ENCODE measurements at regions not wholly inside any gene's neighbourhood (a gene's known extent, or its start where the extent isn't known, plus 50 kb on each side); places are given as distances from the start of the nearest gene placed in this dataset.
"Not testable (repeated sequence)": the region's sequence is repeated elsewhere in the genome, so short reads cannot be mapped to it uniquely, and the experiment has no call there.

DNA sequence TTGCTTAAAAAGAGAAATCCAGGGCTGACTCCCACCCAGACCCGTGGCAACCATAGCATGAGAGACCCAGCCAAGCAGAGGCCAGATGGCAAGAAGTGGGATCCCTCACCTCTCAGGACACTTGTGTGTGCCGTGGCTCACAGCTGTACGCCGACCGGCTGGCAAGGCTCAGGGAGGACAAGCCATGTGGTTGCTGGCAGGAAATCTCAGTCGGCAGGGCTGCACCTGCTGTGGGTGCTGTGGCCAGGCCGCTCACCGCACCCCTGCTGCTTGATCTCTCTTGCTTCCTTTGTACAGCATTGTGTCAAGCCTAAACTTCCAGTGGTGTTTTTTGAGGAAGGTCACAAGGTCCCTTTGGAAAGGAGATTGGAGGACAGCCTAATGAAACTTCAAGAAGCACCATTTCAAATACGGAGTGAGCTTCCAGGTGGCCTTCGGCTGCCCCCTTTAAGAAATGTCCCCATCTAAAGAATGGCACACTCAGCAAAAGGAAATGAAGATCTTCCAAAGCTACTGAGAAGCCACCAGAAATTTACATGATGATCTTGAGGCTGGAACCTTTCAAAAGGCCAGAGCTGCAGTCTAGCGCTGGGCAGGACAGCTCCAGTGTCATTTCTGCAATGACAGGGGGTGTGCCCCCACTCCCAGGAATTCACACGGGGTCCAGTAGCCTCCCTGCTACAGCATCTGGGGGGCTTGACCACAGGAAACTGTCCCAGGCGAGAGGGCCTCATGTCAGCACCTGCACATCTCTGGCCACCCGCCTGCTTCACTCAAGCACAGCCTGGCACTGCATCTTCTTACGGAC lies 409.0 kb upstream of the MGMT start:
- Histone ChIP-seq H3K9me3 (ENCODE audit: control insufficient read depth in 2 of 2, insufficient read depth in 1 of 2, low read depth in 1 of 2, low read length in 1 of 2) (peaks cover 0 to 8% of the 10 kb centered on the region in 2 donors), H3K27me3 (ENCODE audit: control insufficient read depth in 1 of 2, insufficient read depth in 2 of 2, low read length in 2 of 2) (no peaks in the 10 kb centered on the region), H3K4me3 (ENCODE audit: low read depth in 1 of 2, low read length in 2 of 2) (no peak overlapping the region), H3K4me1 (ENCODE audit: control insufficient read depth in 2 of 2, insufficient read depth in 2 of 2, low read length in 1 of 2) (no peaks in the 10 kb centered on the region), H3K27ac (ENCODE audit: low read depth in 2 of 2, low read length in 1 of 2) (no peak overlapping the region), H3K36me3 (ENCODE audit: control insufficient read depth in 2 of 2, insufficient read depth in 2 of 2, low read length in 1 of 2) (peaks cover 0 to 2% of the 10 kb centered on the region in 2 donors)
- 64 to 76% methylated on average over 15 of the region's 15 CpGs for WGBS, 2 donors

DNA sequence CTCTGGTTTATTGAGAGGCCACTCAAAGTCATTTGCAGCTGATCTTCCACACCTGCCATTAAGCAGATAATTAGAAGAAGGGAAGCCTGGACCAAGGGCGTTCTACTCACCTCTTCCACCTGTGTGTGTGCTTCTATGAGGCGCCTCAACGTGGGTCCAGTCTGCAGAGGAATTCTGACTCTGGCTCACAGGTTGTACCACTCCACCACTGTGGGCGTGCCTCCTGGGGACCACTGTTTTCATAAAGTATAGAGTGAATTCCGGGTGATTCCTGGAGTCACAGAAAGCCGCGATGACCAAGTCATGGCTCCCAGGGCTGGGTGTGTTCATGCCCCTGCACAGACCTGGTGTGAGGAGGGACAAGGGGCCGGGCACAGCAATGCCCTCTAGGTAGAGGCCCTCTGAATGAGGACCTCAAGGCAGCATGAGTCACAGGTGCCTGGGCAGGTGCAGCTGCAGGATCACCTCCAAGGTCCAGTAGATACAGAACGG lies 408.3 kb upstream of the MGMT start:
- no peaks in the 10 kb centered on the region for H3K4me1 ChIP-seq (ENCODE audit: control insufficient read depth in 2 of 2, insufficient read depth in 2 of 2, low read length in 1 of 2)
- no peak overlapping the region for H3K4me3 ChIP-seq (ENCODE audit: low read depth in 1 of 2, low read length in 2 of 2)
- no peaks in the 10 kb centered on the region for H3K27me3 ChIP-seq (ENCODE audit: control insufficient read depth in 1 of 2, insufficient read depth in 2 of 2, low read length in 2 of 2)
- 83 to 87% methylated on average over 9 of the region's 9 CpGs for WGBS, 2 donors
- peaks cover 0 to 8% of the 10 kb centered on the region in 2 donors for H3K9me3 ChIP-seq (ENCODE audit: control insufficient read depth in 2 of 2, insufficient read depth in 1 of 2, low read depth in 1 of 2, low read length in 1 of 2)
- H3K27ac ChIP-seq (ENCODE audit: low read depth in 2 of 2, low read length in 1 of 2): no peak overlapping the region
- H3K36me3 ChIP-seq (ENCODE audit: control insufficient read depth in 2 of 2, insufficient read depth in 2 of 2, low read length in 1 of 2): peaks cover 0 to 2% of the 10 kb centered on the region in 2 donors

DNA sequence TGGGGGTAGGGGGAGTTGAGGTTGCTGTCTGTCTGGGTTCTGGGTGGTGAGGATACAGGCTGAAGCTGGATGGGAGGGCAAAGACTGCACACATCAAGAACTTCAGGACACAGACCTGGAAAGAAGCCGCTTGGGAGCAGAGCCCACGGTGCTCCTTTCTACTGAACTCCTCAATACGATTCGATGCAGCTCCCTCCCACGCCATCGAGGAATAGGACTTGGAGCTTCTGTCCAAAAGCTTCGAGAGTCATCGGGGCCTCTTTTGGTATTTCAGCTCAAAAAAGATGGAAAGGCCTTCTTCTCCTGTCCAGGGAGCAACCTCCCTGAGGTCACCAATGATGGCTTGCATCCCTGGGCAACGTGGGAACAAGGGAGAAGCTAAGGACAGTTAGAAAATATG lies 407.1 kb upstream of the MGMT start:
- no peak overlapping the region for H3K4me3 ChIP-seq (ENCODE audit: low read depth in 1 of 2, low read length in 2 of 2)
- H3K9me3 ChIP-seq (ENCODE audit: control insufficient read depth in 2 of 2, insufficient read depth in 1 of 2, low read depth in 1 of 2, low read length in 1 of 2): peaks cover 0 to 8% of the 10 kb centered on the region in 2 donors
- WGBS, 2 donors: 85% methylated on average over 9 of the region's 9 CpGs
- no peaks in the 10 kb centered on the region for H3K4me1 ChIP-seq (ENCODE audit: control insufficient read depth in 2 of 2, insufficient read depth in 2 of 2, low read length in 1 of 2)
- H3K27ac ChIP-seq (ENCODE audit: low read depth in 2 of 2, low read length in 1 of 2): no peak overlapping the region
- peaks cover 0 to 2% of the 10 kb centered on the region in 2 donors for H3K36me3 ChIP-seq (ENCODE audit: control insufficient read depth in 2 of 2, insufficient read depth in 2 of 2, low read length in 1 of 2)
- no peaks in the 10 kb centered on the region for H3K27me3 ChIP-seq (ENCODE audit: control insufficient read depth in 1 of 2, insufficient read depth in 2 of 2, low read length in 2 of 2)

DNA sequence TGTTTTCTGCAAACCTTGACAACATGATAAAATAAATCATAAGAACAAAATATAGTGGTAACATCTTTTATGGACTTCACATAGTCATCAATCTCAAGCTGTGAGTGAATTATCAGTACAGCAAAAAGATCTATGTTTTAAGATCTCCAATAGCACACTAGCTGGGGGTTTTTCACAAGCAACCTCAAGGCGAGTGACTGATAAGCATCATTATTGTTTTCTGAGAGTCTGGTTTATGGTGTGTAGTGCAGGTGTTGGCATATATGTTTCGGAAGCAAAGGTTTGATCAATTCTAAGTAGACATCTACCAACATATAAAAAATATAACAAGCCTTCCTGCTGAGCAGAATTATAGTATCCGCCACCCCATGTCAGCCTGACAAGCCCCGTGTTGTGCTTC lies 403.8 kb upstream of the MGMT start:
- WGBS, 2 donors: 73 to 91% methylated on average over 4 of the region's 4 CpGs
- Histone ChIP-seq H3K4me1 (ENCODE audit: control insufficient read depth in 2 of 2, insufficient read depth in 2 of 2, low read length in 1 of 2) (no peaks in the 10 kb centered on the region), H3K4me3 (ENCODE audit: low read depth in 1 of 2, low read length in 2 of 2) (no peak overlapping the region), H3K27me3 (ENCODE audit: control insufficient read depth in 1 of 2, insufficient read depth in 2 of 2, low read length in 2 of 2) (no peaks in the 10 kb centered on the region), H3K9me3 (ENCODE audit: control insufficient read depth in 2 of 2, insufficient read depth in 1 of 2, low read depth in 1 of 2, low read length in 1 of 2) (peaks cover 2% of the 10 kb centered on the region in 2 donors), H3K27ac (ENCODE audit: low read depth in 2 of 2, low read length in 1 of 2) (no peak overlapping the region), H3K36me3 (ENCODE audit: control insufficient read depth in 2 of 2, insufficient read depth in 2 of 2, low read length in 1 of 2) (no peaks in the 10 kb centered on the region)

DNA sequence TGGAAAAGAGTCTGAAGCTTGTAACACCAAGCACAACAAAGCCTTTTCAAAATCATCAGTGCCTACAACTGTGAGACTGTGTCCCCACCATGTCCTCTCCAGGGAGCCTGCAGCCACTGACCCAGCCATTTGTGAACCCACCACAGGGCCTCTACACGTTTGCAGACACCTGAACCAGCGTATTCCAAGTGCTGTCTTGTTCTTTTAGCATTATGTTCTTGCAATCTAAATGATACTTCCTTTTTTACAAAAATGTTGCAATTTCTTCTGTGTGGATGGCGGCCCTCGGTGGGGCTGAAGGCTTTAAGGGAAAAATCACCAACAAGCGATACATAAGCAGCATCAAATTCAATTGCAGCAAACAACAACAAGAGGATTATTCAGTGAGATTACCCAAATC lies 403.2 kb upstream of the MGMT start:
- no peaks in the 10 kb centered on the region for H3K27me3 ChIP-seq (ENCODE audit: control insufficient read depth in 1 of 2, insufficient read depth in 2 of 2, low read length in 2 of 2)
- no peak overlapping the region for H3K27ac ChIP-seq (ENCODE audit: low read depth in 2 of 2, low read length in 1 of 2)
- no peak overlapping the region for H3K4me3 ChIP-seq (ENCODE audit: low read depth in 1 of 2, low read length in 2 of 2)
- no peaks in the 10 kb centered on the region for H3K36me3 ChIP-seq (ENCODE audit: control insufficient read depth in 2 of 2, insufficient read depth in 2 of 2, low read length in 1 of 2)
- peaks cover 2 to 6% of the 10 kb centered on the region in 2 donors for H3K9me3 ChIP-seq (ENCODE audit: control insufficient read depth in 2 of 2, insufficient read depth in 1 of 2, low read depth in 1 of 2, low read length in 1 of 2)
- WGBS, 2 donors: 81 to 82% methylated on average over 5 of the region's 5 CpGs
- H3K4me1 ChIP-seq (ENCODE audit: control insufficient read depth in 2 of 2, insufficient read depth in 2 of 2, low read length in 1 of 2): no peaks in the 10 kb centered on the region

DNA sequence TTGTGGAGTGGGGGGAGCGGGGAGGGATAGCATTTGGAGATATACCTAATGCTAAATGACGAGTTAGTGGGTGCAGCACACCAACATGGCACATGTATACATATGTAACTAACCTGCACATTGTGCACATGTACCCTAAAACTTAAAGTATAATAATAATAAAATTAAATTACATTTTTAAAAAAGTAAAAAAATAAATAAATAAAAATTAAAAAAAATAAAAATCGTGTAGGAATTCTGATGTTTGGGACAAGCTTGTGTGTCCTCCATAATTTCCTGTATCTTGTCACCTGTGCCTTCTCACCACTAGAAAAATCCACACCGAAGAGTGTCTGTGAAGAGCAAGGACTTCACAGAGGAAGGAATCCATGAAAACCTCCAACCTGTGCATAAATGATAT lies 400.5 kb upstream of the MGMT start:
- H3K9me3 ChIP-seq (ENCODE audit: control insufficient read depth in 2 of 2, insufficient read depth in 1 of 2, low read depth in 1 of 2, low read length in 1 of 2); H3K27ac ChIP-seq (ENCODE audit: low read depth in 2 of 2, low read length in 1 of 2); H3K27me3 ChIP-seq (ENCODE audit: control insufficient read depth in 1 of 2, insufficient read depth in 2 of 2, low read length in 2 of 2); H3K36me3 ChIP-seq (ENCODE audit: control insufficient read depth in 2 of 2, insufficient read depth in 2 of 2, low read length in 1 of 2); H3K4me1 ChIP-seq (ENCODE audit: control insufficient read depth in 2 of 2, insufficient read depth in 2 of 2, low read length in 1 of 2); H3K4me3 ChIP-seq (ENCODE audit: low read depth in 1 of 2, low read length in 2 of 2): not testable (repeated sequence)
- WGBS, 2 donors: 80 to 84% methylated on average over 4 of the region's 4 CpGs

DNA sequence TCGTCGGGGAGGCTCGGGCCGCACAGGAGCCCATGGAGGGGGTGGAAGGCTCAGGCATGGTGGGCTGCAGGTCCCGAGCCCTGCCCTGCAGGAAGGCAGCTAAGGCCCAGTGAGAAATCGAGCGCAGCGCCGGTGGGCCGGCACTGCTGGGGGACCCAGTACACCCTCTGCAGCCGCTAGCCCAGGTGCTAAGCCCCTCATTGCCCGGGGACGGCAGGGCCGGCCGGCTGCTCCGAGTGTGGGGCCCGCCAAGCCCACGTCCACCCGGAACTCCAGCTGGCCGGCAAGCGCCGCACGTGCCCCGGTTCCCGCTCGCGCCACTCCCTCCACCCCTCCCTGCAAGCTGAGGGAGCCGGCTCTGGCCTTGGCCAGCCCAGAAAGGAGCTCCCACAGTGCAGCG lies 395.6 kb upstream of the MGMT start:
- WGBS, 2 donors: 96 to 97% methylated on average over 29 of the region's 29 CpGs
- H3K9me3 ChIP-seq (ENCODE audit: control insufficient read depth in 2 of 2, insufficient read depth in 1 of 2, low read depth in 1 of 2, low read length in 1 of 2): not testable (repeated sequence)

DNA sequence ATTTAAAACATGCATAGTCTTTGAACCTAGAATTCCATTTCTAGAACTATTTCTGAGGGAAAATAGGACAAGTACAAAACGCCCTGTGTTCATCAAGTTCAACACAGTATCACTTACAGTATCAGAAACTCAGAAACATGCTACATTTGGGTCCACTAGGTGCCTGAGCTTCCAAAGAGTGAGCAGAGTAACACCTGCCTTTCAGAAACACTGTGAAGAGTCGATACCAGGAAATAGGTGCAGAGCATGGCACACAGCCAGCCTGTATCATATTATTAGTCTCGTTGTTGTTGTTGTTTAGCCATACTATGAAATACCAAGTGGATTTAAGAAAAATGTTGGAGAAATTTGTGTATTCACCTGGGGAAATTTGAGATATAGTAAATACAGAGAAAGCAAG lies 392.1 kb upstream of the MGMT start:
- WGBS, 2 donors: 51 to 58% methylated on average over 3 of the region's 3 CpGs
- peaks cover 0 to 3% of the 10 kb centered on the region in 2 donors for H3K9me3 ChIP-seq (ENCODE audit: control insufficient read depth in 2 of 2, insufficient read depth in 1 of 2, low read depth in 1 of 2, low read length in 1 of 2)
- H3K4me3 ChIP-seq (ENCODE audit: low read depth in 1 of 2, low read length in 2 of 2): no peak overlapping the region
- no peaks in the 10 kb centered on the region for H3K27me3 ChIP-seq (ENCODE audit: control insufficient read depth in 1 of 2, insufficient read depth in 2 of 2, low read length in 2 of 2)
- no peak overlapping the region for H3K27ac ChIP-seq (ENCODE audit: low read depth in 2 of 2, low read length in 1 of 2)
- H3K36me3 ChIP-seq (ENCODE audit: control insufficient read depth in 2 of 2, insufficient read depth in 2 of 2, low read length in 1 of 2): no peaks in the 10 kb centered on the region
- no peaks in the 10 kb centered on the region for H3K4me1 ChIP-seq (ENCODE audit: control insufficient read depth in 2 of 2, insufficient read depth in 2 of 2, low read length in 1 of 2)

More for the DNA sequence above, 395.6 kb upstream of the MGMT start:
- H3K36me3 ChIP-seq (ENCODE audit: control insufficient read depth in 2 of 2, insufficient read depth in 2 of 2, low read length in 1 of 2); H3K4me3 ChIP-seq (ENCODE audit: low read depth in 1 of 2, low read length in 2 of 2); H3K4me1 ChIP-seq (ENCODE audit: control insufficient read depth in 2 of 2, insufficient read depth in 2 of 2, low read length in 1 of 2); H3K27me3 ChIP-seq (ENCODE audit: control insufficient read depth in 1 of 2, insufficient read depth in 2 of 2, low read length in 2 of 2); H3K27ac ChIP-seq (ENCODE audit: low read depth in 2 of 2, low read length in 1 of 2): not testable (repeated sequence)

DNA sequence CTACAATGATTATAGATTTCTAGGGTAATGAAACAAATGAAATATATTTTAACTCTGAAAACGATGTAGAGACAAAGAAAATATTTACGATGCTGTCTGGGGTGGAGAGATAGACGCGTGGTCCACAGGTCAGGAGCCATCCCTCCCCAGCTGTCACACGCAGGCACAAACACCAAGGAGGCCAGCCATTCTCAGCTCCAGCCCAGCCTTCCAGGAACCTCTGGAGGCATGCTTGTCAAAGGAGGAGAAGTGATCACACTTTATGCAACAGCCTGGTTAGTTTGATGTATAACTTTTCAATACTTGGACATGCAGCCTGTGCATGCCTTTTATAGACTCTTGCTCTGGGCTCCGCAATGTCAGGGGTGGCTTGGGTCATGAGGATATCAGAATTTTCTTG lies 391.5 kb upstream of the MGMT start:
- Histone ChIP-seq H3K9me3 (ENCODE audit: control insufficient read depth in 2 of 2, insufficient read depth in 1 of 2, low read depth in 1 of 2, low read length in 1 of 2) (peaks cover 0 to 3% of the 10 kb centered on the region in 2 donors), H3K4me1 (ENCODE audit: control insufficient read depth in 2 of 2, insufficient read depth in 2 of 2, low read length in 1 of 2) (no peaks in the 10 kb centered on the region), H3K27ac (ENCODE audit: low read depth in 2 of 2, low read length in 1 of 2) (no peak overlapping the region), H3K27me3 (ENCODE audit: control insufficient read depth in 1 of 2, insufficient read depth in 2 of 2, low read length in 2 of 2) (no peaks in the 10 kb centered on the region), H3K4me3 (ENCODE audit: low read depth in 1 of 2, low read length in 2 of 2) (no peak overlapping the region), H3K36me3 (ENCODE audit: control insufficient read depth in 2 of 2, insufficient read depth in 2 of 2, low read length in 1 of 2) (no peaks in the 10 kb centered on the region)
- 74 to 85% methylated on average over 6 of the region's 6 CpGs for WGBS, 2 donors

DNA sequence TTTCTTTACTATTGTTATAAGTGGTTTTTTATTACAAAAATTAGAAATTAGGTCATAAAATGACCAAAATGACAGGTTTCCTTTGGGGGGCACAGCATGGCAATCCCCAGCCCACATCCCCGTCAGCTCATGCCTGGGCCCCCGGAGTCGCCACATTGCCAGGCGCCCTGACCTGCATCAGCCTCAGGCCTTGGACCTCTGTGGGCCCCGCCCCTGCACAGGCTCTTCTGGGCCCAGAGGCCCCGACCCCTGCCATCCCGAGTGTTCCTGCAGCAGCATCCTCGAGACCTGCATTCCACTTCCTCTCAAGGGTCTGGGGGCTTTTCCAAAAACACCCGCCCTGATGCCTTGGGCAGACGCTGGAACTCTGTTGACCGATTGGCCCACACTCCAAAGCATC lies 391.1 kb upstream of the MGMT start:
- WGBS, 2 donors: 91 to 93% methylated on average over 11 of the region's 11 CpGs
- H3K27ac ChIP-seq (ENCODE audit: low read depth in 2 of 2, low read length in 1 of 2): no peak overlapping the region
- peaks cover 0 to 3% of the 10 kb centered on the region in 2 donors for H3K9me3 ChIP-seq (ENCODE audit: control insufficient read depth in 2 of 2, insufficient read depth in 1 of 2, low read depth in 1 of 2, low read length in 1 of 2)
- no peaks in the 10 kb centered on the region for H3K4me1 ChIP-seq (ENCODE audit: control insufficient read depth in 2 of 2, insufficient read depth in 2 of 2, low read length in 1 of 2)
- no peak overlapping the region for H3K4me3 ChIP-seq (ENCODE audit: low read depth in 1 of 2, low read length in 2 of 2)
- H3K36me3 ChIP-seq (ENCODE audit: control insufficient read depth in 2 of 2, insufficient read depth in 2 of 2, low read length in 1 of 2): no peaks in the 10 kb centered on the region
- no peaks in the 10 kb centered on the region for H3K27me3 ChIP-seq (ENCODE audit: control insufficient read depth in 1 of 2, insufficient read depth in 2 of 2, low read length in 2 of 2)
